HG03378 (cell line): ENCODE measurements at regions not wholly inside any gene's neighbourhood (a gene's known extent, or its start where the extent isn't known, plus 50 kb on each side); places are given as distances from the start of the nearest gene placed in this dataset.
"Not testable (repeated sequence)": the region's sequence is repeated elsewhere in the genome, so short reads cannot be mapped to it uniquely, and the experiment has no call there.

Experiments
- ATAC-seq: cut with Tn5 transposase; IDR thresholded peaks from one replicate; pipeline ENCODE4 v1.9.1; 2021; ENCODE audit warnings: mild to moderate bottlenecking, moderate library complexity; ENCODE audit not compliant: unreplicated experiment

DNA sequence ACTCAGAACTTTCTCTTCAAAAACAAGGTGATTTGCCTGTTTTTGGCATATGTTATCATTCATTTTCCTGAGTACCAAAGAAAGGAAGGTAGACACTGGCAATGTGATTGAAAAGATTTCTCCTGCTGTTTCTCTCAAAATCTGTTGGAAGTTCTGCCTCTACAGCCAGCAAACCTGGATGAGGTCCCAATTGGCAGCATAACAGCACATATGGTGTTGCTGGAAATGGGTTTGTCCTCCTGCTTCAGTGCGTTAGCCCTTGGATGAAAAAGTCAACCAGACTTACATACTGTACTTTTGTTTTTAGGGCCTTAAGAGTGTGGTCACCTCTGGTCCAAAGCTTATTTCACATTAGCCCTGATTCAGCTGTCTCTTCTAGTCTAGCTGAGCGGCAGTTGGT lies 237.6 kb upstream of the MME start:
- ATAC-seq = no peak

DNA sequence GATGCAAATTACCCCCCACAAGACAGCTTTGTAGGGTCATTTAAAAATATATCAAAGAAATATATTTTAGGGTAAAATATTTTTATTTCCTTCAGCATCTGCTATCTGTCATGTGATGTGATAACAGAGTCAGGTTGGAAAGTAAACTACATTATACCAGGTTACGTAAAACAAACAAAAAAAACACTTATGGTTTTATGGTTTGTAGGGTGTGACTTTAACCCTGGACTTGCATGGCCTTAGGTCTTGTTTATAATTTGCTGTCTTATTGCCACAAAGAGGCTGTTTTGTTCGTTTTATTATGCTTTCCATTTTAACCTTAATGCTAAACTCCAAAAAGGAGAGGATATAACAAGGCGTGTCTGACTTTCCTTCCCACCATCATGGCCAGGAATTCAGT lies 244.5 kb upstream of the MME start:
- ATAC-seq = no peak

DNA sequence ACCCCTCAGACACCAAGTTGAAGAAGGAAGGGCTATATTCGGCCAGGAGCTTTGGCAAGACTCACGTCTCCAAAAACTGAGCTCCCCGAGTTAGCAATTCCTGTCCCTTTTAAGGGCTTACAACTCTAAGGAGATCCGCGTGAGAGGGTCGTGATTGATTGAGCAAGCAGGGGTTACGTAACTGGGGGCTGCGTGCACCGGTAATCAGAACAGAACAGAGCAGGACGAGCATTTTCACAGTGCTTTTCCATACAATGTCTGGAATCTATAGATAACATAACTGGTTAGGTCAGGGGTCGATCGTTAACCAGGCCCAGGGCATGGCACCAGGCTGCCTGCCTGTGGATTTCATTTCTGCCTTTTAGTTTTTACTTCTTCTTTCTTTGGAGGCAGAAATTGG lies 245.3 kb upstream of the MME start:
- not testable (repeated sequence) for ATAC-seq

DNA sequence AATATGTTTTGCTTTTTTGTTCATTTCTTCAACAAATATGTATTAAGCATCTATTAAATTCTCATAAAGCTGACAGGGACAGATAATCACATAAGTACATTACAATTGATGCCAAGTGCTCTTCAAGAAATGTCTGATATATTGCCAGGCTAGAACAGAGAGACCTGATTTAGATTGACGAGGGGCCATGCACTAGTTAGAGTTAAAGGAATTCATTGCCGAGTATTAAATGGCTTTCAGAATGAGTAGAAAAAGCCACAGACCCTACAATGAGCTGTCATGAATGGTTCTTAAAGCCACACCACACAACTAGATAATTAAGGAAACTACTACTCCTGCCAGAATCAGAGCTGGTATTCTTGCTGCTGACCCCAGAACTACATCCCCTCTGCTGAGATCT lies 250.2 kb upstream of the MME start:
- ATAC-seq = no peak

DNA sequence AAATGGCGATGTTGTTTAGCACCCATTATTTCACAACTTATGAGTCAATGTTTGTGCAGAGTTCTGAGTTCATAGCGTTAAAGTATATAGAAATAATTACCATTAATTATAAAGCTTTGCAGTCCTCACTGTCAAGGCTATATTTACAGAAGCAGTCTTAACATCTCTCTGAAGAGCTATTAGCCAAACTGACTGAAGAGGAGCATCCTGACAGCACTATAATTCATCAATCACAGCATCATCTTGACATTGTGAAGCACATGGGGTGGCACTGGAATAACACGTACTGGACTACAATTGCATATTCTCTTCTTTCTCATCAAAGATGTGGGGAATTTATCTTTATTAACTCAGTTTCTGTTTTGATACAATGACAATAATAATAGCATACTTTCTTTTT lies 260.6 kb upstream of the MME start:
- no peak for ATAC-seq

DNA sequence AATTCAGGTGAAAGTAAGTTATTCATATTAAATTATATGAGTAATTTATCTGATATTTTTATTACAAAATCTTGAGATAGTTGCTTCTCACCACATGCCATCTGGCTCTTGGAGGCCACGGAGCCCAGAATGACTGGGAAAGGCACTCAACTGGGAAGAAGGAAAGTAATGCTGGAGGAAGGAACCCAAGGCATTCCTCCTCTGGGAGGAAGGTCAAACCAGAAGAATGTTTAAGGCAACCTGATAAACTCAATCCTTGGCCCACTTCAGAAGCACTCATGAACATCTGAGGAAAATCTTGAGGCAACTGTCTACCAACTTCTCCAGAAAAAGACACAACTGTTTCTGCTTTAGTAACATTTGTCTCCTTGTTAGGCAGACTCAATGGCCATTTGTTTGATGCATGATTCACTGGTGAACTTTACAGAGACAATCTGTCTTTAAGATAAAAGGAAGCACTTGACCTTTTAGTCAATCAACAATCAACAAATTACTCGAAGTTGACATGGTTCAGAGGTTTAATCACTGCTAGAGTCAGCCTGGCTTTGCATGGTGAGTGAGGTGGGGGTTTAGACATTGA lies 261.4 kb upstream of the MME start:
- ATAC-seq = no peak

DNA sequence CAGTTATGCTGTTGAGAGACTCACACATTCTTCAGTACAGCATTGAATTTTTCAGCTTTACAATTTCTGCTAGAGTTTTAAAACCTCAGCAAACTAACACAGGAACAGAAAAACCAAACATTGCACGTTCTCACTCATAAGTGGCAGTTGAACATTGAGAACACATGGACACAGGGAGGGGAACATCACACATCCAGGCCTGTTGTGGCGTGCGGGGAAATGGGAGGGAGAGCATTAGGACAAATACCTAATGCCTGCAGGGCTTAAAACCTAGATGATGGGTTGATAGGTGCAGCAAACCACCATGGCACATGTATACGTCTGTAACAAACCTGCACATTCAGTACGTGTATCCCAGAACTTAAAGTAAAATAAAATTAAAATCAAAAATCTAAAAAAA lies 270.1 kb upstream of the MME start:
- ATAC-seq = not testable (repeated sequence)

DNA sequence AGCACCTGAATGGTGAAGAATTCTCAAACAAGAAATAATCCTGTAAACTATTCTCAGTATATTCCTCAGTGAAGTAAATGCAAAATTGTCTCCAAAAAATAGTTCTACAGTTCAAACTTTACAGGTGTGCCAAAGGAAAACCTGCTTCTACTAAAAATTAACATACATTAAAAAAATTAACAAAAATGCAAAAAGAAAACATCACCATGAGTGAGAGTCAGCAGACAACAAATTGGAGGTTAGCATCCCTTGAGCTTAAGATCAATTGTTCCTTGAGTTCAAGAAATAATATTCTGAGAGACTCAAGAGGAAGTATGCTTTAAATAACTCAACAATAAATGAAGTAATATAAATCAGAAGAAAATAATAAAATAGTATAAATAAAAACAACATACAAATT lies 278.4 kb upstream of the MME start:
- ATAC-seq = no peak

DNA sequence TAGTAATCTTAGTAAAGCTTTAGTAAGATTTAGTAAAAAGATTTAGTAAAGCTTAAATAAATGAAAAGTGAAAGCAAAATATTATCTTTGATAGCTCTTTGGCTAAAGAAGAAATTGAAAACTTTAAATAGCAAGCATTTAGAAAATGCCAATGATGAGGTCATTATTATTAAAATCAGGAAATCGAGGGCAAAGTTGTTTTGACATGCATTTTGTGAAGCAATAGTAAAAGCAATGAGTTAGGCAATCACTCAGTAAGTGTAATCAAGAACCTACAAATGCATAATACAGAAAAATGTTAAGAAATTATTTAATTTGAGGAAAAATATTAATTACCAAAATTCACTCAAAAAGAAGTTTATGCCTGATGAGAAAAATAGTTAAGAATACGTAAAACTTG lies 280.3 kb upstream of the MME start:
- no peak for ATAC-seq

DNA sequence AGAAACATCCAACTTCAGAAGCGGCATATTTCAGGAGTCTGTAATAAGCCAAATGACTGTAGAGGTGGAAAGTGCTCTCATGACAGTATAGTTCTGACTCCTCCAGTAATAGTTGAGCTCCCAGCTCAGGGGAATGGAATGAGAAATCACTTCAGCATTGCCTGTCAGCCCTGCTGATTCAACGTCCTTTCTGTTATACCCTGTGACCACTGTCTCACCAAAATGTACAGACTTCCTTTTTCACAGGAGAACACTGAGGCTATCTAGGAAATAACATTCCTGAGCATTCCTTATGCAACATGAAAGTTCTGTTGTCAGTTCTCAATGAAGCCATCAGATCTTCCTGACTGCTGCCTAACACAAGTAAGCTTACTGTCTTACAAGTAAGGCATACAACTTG lies 284.5 kb upstream of the MME start:
- no peak for ATAC-seq

DNA sequence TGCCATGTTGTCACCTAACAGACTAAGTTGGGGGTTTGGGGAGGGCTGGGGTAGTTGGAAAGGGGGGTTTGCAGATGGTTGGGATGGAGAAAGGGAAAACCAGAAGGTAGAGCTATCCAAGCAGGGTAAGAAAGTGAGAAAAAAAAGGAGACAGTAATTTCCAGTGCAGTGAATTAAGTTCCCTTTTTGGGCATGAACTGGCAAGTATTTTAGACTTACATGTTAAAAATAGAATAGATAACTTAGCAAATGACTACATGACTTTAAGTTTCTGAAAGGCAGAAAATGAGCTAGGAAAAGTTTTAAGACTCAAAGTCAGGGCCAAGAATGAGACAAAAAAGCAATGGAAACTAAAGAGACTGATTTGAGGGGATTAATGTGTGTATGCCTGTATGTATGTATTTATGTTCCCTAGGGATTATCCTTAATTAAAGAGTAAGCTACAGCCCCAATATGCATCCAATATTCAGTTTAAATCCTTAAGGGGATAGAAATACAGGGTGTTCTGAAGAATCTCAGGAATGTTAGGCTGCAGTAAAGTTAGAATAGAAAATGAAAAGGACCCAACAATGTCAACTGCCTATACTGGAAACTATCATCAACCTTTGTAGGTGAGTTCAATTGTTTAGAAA lies 285.2 kb upstream of the MME start:
- ATAC-seq = no peak

DNA sequence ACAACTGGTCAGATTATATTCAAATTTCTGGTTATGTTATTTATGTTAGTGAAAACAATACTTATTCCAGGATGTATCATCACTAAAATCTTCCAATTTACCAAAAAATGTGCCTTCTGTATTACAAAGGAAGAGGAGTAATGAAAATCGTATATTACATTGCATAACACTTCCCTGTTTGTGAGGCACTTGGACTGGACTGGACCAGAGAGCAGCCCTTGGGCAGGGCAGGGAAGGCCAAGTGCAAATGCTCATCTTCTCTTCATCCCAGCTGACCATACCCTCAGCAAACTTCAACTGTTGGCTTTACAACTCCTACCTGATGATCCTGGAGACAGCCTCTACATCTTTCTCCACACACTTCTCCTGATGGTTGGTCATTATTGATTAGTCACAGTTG lies 285.7 kb upstream of the MME start:
- no peak for ATAC-seq

DNA sequence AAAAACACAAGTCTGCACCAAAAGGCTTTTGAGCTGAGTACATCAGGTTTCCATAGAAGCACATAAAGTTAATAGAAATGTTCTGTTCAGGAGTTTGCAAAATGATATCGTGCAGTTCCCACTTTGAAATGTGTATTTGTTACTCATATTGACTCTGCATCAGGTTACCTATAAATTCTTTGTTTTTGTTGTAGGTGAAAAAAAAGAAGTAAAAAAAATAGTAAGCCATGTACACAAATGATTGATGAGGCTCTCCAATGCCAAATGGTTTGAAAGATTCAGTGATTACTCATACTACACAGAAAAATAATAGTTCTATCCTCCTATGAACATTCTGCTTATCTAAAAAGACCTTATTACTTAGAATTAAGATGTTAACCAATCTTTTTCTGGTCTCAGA lies 287.3 kb upstream of the MME start:
- ATAC-seq = no peak

DNA sequence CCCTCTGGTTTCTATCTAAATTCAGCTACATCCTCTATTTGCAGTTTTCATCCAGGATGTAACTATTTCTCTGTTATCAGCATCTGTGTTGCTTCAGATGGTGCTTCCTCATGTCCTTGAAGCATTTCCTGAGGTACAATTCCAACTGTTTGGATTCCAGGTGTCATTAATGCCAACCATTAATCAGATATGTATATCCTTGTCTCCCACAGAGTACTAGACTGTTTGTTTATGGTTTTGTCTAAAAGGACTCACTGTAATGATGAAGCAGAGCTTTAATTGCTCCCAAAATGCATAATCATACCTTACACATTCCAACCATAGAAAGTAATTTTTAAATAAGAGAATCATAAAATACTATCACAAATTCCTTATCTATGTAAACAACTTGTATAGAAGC lies 288.5 kb upstream of the MME start:
- ATAC-seq = no peak

DNA sequence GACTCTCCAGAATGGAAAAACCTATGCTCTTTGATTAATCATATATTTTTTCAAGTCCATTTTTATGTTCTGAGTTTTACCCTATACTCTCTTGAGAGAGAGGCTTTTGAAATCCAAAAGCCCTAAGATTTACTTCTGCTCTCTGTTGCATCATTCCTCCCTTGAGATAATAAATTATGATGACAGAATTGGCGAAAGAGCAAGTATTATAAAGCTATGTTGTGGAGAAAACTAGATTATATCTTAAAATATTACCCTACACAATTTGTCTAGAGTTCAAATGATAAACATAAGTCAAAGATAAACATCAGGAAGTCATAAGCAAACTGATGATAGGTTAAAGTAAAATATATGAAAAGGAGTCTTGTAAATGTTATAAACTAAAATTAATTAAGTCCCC lies 293.4 kb upstream of the MME start:
- ATAC-seq = no peak

DNA sequence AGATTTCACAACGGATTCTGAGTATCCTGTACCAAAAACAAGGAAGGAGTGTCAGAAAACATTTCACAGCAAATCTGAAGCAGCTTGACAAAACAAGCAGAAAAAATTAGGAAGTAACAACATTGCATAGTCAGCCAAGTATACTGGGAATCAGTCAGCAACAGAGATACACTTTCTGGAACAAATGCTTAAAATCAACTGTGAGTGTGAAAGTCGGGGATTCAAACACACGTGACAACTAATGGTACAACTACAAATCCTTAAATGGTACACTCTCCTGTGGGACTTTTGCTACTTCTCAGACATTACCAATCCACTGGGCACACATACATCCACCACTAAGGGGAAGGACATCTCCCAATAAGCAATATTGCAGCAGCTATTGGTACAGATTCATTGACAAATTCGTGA lies 296.6 kb upstream of the MME start:
- ATAC-seq = no peak

DNA sequence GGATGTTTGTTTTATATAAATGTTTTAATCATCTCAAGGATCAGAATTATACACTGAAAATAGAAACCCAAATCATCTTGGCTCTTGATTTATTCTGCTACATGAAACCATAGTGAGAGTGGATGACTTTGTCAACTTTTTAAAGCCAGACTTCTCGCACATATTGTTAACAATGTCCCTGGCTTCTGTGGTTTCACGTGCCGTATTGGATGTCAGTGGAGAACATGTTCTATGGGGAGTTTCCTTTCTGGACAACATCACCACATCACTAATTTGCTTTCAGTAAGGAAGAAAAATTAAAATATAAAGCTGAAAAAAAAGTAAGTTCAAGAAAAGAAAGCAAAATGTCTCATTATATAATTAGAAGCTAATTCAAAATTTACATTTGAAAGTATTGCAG lies 297.1 kb upstream of the MME start:
- no peak for ATAC-seq

DNA sequence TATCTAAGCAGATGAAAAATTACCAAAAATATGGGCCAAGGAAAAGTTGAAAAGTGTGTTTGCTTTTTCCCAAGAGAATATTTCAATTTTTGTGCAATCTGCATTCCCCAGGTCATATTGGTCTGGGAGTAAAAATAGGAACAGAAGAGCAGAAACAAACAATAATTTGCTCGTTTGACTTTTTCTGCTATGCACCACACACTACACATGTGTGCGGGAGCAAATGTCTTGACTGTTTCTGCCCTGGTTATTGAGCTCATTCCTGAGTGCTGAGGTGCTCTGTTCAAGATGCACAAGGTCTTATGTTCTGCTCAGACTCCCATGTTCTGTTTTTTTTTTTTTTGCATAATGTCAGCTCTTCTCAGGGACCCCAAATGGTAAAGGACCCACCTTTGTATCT lies 298.0 kb upstream of the MME start:
- no peak for ATAC-seq

DNA sequence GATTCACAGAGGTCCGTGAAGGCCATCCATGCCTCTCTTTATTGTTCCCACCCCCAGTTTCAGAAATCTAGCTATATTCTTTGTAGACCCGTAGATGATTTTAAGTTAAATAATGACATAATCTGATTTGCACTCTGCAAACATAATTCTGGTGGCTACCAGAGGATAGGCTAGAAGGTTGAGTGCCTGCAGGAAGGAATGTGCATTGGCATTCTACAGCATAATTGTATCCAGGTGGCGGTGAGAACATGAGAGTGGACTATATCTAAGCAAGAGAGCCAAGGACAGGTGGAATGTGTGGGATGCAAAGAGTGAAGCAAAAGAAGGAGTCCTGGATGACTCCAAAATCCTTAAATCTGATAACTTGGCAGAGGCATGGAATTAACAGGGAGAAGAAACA lies 298.5 kb upstream of the MME start:
- no peak for ATAC-seq

DNA sequence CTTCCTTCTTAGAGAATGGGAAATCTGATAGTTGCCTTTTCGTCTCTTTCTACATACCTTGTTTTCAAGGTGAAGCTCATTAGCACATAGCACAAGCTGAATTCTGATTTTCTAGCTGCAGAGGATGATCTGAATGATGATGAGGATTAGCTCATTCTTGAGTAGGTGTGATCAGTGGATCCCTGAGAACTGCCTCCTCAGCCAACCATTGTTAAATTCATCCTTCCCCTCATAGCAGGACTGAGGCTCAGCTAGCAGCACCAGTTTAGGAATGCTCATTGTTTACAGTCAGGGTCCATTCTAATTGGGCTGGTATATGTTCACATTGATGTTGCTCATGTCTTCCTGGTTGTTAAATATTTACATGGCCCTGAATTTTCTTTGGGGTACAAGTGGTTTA lies 299.9 kb upstream of the MME start:
- ATAC-seq = no peak

DNA sequence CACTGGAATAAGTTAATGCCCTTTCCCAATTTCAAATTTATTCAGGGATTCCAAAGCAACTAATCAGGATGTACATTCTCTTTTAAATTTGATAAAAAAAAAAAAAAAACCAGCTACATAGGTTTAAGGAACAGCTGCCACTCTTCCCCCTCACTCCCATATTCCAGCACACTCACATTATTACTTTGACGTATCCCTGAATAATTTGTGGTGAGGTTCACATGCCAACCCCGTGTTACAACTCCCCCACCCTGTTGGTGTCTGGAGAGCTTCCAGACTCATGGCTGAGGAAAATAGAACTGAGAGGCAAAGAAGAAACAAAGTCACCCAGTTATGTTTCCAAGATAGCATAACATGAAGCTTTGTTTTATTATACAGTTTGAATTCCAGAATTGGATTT lies 300.5 kb upstream of the MME start:
- no peak for ATAC-seq

DNA sequence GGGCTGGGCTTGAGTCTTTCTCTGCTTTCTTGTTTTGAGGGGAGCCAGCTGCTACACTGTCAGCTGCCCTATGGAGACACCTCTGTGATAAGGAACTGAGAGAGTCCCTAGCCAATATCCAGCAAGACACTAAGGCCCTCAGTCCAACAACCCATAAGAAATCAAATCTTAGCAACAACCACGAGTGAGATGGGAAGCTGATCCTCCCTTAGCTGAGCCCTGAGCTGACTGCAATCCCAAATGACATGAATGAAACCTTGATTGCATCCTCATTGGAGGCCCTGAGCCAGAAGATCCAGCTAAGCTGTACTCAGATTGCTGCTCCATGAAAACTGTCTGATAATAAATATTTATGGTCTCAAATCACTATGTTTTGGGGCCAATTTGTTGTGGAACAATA lies 302.1 kb upstream of the MME start:
- ATAC-seq = no peak

DNA sequence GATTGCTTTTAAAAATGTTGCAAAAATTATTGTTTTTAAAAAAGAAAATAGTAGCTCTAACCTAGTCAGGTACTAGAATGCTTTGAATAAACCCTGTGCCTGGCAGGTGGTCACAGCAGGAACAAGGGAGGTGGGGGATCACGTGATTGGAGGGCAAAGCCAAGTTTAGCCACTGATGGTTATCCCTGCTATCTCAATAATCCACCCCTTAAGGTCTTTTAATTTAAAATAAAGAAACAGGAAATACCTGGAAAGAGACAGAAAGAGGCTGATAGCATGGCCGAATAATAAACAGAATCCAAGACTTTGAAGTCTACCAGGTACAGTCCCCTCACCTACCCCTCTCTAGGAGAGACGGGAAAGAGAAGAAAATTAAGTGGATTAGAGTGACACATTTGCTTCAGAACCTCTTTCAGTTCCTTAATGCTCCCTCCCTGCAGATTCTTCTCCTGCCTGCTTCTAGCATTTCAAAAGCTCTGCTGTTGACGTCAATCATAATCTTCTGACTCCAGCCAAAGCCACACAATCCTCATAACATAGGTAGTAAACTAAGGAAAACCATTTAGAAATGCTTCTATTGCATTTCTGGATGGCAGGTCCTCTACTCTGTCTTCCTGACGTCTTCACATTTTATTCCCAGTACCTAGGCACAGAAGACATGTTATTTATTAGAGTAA lies 303.4 kb upstream of the MME start:
- ATAC-seq = no peak
